ENCODE measurements at regions not wholly inside any gene's neighbourhood (a gene's known extent, or its start where the extent isn't known, plus 50 kb on each side); places are given as distances from the start of the nearest gene placed in this dataset.

DNA sequence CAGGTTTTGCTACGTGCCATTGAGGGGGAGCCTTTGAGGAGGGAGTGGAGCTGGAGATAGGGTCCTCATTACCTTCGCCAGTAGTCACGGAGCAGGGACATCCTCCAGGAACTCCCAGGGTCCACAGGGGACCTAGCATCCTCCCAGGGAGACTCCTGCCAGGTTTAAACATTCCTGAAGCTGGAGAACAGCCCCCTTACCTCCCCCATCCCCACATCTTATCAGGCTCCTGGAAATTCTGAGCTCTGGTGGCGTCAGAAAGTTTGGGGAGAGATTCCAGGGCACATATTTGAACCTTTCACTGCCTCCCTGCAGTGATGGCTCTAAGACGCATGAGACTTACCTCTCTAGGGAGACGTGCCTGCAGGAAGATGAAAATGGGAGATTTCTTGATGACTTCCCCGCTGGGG lies 192.3 kb upstream of the GSC start:
- TF ChIP-seq, protein P1, sequence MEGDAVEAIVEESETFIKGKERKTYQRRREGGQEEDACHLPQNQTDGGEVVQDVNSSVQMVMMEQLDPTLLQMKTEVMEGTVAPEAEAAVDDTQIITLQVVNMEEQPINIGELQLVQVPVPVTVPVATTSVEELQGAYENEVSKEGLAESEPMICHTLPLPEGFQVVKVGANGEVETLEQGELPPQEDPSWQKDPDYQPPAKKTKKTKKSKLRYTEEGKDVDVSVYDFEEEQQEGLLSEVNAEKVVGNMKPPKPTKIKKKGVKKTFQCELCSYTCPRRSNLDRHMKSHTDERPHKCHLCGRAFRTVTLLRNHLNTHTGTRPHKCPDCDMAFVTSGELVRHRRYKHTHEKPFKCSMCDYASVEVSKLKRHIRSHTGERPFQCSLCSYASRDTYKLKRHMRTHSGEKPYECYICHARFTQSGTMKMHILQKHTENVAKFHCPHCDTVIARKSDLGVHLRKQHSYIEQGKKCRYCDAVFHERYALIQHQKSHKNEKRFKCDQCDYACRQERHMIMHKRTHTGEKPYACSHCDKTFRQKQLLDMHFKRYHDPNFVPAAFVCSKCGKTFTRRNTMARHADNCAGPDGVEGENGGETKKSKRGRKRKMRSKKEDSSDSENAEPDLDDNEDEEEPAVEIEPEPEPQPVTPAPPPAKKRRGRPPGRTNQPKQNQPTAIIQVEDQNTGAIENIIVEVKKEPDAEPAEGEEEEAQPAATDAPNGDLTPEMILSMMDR (IDR thresholded peaks at IDR 0.05; ENCODE audit: low read depth, low read length, poor library complexity, severe bottlenecking) = no peak
- TF ChIP-seq EZH2phosphoT487 (IDR thresholded peaks at IDR 0.05; ENCODE audit: borderline replicate concordance, low read length) = no peak

Data from DOHH2 (cell line).